NCI-H2081 treated with DMSO at 0.1 percent for 48 hours (cell line): ENCODE measurements at regions not wholly inside any gene's neighbourhood (a gene's known extent, or its start where the extent isn't known, plus 50 kb on each side); places are given as distances from the start of the nearest gene placed in this dataset.

Experiments used
- DNase-seq: peaks from one replicate; lab custom pipeline; 2025; lab: John Stamatoyannopoulos, UW

DNA sequence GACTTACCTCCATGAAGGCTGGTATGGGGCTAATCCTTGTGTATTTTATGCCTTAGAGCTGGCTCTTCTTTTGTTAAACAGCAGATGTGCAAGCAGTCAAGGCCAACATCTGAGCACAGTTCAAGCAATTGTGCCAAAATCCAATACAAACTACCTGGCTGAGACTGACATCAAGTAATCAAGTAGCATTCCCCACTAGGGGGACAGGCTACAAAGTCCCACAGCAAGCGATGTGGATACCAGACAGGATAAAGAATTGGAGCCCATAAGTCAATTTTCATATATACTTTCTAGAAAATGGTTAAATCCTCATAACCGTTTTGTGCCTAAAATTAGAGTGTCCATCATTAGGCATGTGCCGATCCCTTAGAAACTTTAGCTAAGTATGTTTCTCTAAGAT is 675.8 kb downstream of the DIAPH3 start:
- no peak for DNase-seq

DNA sequence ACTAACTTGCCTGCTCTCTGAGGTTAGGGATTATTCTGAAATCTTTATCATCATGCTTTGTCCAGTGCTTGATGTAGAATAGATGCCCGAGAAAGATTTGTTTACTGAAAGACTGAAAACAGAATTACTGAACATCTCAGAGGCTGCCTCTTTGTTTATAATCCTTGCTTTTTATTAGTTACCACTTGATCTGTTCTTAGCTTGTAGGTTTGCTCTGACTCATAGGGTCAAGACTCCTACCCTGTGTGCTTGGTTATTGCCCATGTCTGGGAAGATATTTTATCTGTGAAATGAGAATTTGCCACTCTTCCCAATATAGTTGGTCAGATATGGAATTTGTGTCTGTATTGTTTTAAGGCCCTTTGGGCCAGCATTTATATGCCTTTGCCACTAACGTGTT is 675.3 kb downstream of the DIAPH3 start:
- no peak for DNase-seq

DNA sequence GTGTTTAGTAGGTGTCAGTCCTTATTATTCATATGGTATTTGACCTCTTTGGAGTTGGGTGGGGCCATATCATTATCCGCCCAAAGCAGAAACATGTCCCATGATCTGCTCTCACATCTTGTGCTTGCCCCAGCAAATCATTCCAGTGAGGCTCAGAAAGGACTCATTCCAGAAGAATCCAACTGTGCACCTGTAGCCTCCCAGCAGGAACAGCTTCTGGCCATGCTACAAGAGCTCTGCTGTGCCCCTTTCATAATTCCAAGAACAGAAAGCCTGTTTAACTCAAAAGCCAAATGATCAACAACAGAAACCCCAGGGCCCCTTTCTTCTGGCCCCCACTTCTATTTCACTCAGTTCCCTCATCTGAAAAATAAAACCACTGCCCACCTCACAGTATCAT is 673.1 kb downstream of the DIAPH3 start:
- no peak for DNase-seq

DNA sequence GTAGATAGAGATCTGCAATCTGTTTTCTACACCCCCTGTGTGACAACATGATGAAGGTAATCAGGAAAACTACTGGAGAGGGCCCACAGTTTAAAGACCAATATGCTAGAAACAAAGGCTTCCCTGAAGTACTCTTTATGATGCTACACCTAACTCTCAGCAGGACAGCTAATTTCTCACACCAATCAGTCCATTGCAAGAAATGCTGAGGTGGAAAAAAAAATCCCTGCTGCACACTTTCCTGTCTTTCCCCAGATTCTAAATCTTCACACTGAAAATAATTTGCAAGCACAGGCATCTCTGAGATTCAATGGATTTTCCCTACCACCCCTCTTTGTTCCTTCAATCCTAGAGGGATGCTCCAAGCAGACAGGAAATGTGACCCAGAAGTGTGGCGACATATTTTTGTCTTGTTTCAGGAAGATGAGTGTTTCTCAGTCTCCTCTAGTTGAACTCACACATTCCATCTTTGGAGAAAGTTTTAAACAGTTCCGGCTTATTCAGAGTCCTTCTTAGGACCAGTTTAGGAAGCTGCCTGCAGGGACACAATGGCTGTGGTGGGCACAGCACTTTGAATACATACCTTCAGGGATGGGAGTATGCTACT is 671.6 kb downstream of the DIAPH3 start:
- DNase-seq, result no peak

DNA sequence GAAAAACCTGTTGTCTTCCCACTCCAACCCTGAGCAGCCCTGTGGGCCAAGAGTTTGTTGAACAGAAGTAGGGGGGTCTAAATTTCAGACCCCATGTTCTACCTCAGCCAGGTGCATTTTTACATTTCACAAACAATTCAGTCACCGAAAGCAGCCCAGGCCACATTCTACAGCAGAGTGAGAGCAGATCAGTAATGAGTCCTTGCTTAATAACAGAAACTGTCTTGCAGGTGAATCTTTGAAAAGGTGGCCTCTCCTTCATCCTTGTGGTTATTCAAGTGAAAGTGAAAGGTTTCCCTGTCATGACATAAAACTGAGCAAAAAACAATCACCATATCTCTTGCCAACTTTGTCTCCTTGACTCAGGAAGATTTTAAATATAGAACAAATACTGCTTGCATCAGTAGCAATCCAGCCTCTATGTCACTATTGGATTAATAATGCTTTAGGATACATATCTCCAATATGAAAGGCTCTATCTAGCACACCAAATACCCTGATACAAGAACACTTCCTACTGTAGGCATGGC is 670.2 kb downstream of the DIAPH3 start:
- DNase-seq, result no peak

- DNase-seq, result no peak
These were observed 669.6 kb downstream of the DIAPH3 start for GRCh38 chr13:59494151-59494550.

- no peak for DNase-seq
These were observed 669.2 kb downstream of the DIAPH3 start for GRCh38 chr13:59494560-59494970.

- no peak for DNase-seq
These were observed 668.4 kb downstream of the DIAPH3 start for GRCh38 chr13:59495299-59495698.

- DNase-seq, result no peak
These were observed 667.7 kb downstream of the DIAPH3 start for GRCh38 chr13:59495936-59496512.

GRCh38 chr13:59497621-59498247 is 666.0 kb downstream of the DIAPH3 start:
- DNase-seq, result no peak

GRCh38 chr13:59501004-59501403 is 662.7 kb downstream of the DIAPH3 start:
- DNase-seq, result no peak

DNA sequence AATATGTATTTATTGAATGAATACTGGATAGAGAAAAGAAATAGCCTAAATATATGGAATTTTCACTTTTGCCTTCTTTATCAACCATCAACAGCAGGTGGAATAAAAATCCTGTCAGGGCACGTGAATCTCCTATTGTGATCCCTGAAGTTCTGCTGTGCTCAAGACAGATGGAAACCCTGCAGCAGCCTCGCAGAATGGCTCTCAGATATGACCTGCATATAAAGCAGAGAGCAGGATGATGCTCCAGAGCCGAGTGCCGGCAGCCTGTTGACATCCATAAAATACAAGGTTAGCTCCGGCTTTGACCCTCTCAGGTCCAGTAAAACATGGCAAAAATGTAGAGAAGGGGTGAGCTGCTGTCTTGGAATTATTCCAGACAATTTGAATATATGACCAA is 659.3 kb downstream of the DIAPH3 start:
- no peak for DNase-seq

GRCh38 chr13:59510386-59510785 is 653.3 kb downstream of the DIAPH3 start:
- DNase-seq, result no peak

DNA sequence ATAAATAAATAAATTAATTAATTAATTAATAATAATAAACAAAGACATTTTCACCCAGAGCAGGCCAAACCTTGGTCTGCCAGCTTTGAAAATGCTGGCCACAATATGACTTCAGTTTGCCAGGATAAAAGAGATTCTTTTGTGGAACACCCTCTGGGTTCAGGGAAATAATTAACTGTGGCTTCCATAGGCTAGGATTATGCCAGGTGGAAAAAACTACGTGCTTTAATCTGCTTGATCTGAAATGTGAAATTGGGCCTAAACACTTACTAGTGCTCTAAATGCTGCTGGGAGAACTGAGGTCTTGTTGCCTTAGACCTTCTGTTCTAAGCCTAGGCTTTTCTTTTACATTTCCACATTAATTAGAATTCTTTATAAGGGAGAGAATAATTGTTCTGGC is 650.0 kb downstream of the DIAPH3 start:
- DNase-seq, result no peak

- no peak for DNase-seq
These were observed 649.4 kb downstream of the DIAPH3 start for GRCh38 chr13:59514316-59514715.

GRCh38 chr13:59519819-59520218 is 643.9 kb downstream of the DIAPH3 start:
- no peak for DNase-seq

DNA sequence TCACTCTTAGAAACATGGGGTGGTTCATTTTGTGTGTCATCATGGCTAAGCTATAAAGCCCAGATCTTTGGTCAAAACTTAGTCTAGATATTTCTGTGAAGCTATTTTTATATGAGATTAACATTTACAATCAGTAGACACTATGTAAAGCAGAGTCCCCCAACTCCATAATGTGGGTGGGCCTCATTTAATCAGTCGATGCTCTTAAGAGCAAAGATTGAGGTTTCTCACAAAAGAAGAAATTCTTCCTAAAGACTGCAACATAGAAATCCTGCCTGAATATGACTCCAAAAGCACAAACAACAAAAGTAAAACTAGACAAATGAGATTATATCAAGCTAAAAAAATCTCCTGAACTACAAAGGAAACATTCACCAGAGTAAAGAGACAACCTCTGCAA is 642.2 kb downstream of the DIAPH3 start:
- DNase-seq, result no peak

GRCh38 chr13:59522652-59523051 is 641.1 kb downstream of the DIAPH3 start:
- DNase-seq, result no peak

- no peak for DNase-seq
These were observed 636.2 kb downstream of the DIAPH3 start for GRCh38 chr13:59527500-59527899.

- no peak for DNase-seq
These were observed 632.1 kb downstream of the DIAPH3 start for GRCh38 chr13:59531571-59532091.

DNA sequence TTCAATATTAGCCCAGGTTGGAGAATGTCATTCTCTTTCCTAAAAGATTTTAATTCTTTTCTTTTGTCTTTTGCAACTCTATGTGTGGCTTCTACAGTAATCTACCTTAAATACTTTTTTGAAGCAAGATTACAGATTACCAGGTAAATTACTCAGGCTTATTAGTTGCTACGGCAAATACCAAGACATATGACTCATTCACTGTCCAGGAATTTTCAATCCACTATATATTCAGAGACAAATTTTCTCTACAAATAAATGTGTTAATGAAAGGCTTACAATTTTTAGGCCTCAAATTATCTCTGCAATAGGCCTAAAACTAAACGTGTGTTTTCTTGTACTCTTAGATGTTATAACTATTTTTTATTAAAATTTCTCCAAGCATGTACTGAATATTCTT is 631.3 kb downstream of the DIAPH3 start:
- DNase-seq, result no peak

GRCh38 chr13:59533561-59534555 is 629.9 kb downstream of the DIAPH3 start:
- DNase-seq, result no peak
